Peyer's patch (tissue), 4 donors: ENCODE measurements at regions not wholly inside any gene's neighbourhood (a gene's known extent, or its start where the extent isn't known, plus 50 kb on each side); places are given as distances from the start of the nearest gene placed in this dataset.

Experiments used
- CTCF ChIP-seq, 6 experiments: fragments of 450-650 bp in 4 of 6; fragments of 200-600 bp in 2 of 6; sonication (generic) in 1 of 6; IDR thresholded peaks; one replicate each; pipeline ENCODE4 v1.5.1; 2017 to 2019; ENCODE audit warnings: antibody characterized with exemption in 6 of 6, mild to moderate bottlenecking in 3 of 6, moderate library complexity in 1 of 6
- POLR2A ChIP-seq, 2 donors: fragments of 450-650 bp; IDR thresholded peaks; one replicate each; pipeline ENCODE4 v1.5.1; 2017; ENCODE audit warnings: antibody characterized with exemption in 2 of 2, mild to moderate bottlenecking in 2 of 2, moderate library complexity in 2 of 2

- TF ChIP-seq CTCF (IDR thresholded peaks at IDR 0.05) (no peak), POLR2A (IDR thresholded peaks at IDR 0.05) (no peak)
Observed at GRCh38 chr9:36488389-36488756, 84.3 kb upstream of the MELK start.
